HFF-Myc (cell line): ENCODE measurements at regions not wholly inside any gene's neighbourhood (a gene's known extent, or its start where the extent isn't known, plus 50 kb on each side); places are given as distances from the start of the nearest gene placed in this dataset.

ENCODE experiments used
- DNase-seq: peaks from one replicate; pipeline ENCODE4 v3.0.0-alpha.2; 2011; ENCODE audit warnings: low read depth; ENCODE audit errors: extremely low read depth
- H3K4me3 ChIP-seq: replicated peaks from 2 replicates; pipeline ENCODE4 v1.5.1; 2011; ENCODE audit warnings: low read depth, mild to moderate bottlenecking, control low read depth, low read length
- TF ChIP-seq, protein P1 (sequence below): IDR thresholded peaks from 2 replicates; pipeline ENCODE4 v1.5.1; 2012; ENCODE audit warnings: mild to moderate bottlenecking, low read depth, low read length, control low read depth; ENCODE audit errors: missing control alignments

DNA sequence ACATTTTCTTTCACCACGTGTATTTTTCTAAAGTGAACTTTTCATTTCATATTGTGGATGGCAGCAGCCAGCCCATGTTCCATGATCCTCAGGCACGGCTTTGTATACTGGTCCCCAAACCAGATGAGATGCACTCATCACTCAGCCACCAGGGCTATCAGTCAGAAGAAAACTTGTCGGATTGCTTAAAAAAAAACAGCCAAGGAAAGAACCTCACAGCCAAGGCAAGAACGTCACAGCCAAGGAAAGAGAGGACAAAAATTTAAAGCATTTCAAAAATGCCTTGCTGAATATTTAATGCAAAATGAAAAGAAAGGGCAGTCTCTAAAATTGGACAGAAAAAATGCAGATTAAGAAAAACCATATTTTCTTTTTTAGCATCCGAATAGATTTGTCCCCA is 333.3 kb downstream of the PDGFC start:
- H3K4me3 ChIP-seq, result no peak overlapping the region
- no peak for DNase-seq

DNA sequence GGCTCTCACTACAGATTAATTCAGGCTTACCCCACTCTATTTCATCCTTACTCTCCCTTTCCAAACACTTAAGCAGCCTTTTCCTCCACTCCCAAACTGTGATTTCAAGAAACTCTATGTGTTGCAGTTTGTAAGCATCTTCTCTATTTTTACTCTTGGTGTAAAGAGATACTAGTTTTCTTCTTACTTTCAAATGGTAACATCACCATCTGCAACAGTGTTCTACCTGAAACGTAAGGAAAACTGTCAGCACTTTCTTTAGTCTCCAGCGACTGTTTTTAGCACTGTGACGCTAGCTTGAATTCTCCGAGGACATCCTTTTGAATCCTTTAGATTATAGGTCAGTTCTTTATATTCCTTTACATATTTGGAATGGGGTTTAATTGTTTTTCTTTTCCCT is 335.2 kb downstream of the PDGFC start:
- H3K4me3 ChIP-seq, result no peak overlapping the region
- TF ChIP-seq, protein P1, sequence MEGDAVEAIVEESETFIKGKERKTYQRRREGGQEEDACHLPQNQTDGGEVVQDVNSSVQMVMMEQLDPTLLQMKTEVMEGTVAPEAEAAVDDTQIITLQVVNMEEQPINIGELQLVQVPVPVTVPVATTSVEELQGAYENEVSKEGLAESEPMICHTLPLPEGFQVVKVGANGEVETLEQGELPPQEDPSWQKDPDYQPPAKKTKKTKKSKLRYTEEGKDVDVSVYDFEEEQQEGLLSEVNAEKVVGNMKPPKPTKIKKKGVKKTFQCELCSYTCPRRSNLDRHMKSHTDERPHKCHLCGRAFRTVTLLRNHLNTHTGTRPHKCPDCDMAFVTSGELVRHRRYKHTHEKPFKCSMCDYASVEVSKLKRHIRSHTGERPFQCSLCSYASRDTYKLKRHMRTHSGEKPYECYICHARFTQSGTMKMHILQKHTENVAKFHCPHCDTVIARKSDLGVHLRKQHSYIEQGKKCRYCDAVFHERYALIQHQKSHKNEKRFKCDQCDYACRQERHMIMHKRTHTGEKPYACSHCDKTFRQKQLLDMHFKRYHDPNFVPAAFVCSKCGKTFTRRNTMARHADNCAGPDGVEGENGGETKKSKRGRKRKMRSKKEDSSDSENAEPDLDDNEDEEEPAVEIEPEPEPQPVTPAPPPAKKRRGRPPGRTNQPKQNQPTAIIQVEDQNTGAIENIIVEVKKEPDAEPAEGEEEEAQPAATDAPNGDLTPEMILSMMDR, result no peak
- no peak for DNase-seq

More for the DNA sequence above, 333.3 kb downstream of the PDGFC start:
- TF ChIP-seq, protein P1, result no peak

DNA sequence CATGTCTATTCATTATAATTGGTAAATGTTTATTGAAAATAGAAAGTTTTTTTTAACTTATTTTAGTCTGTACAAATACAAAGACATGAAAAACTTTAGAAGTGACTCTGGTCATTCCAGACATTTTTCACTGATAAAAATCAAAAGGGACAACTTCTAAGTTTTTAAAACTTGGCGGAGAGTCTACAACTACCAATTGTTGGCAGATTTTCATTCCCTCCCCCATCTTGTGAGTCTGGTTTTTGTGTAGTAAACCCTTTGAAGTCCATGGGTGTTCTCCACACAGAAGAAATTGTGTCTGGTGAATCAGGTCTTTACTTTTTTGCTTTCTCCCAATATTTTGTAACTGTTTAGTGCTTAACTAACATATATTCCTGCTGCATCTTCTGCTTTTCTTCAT is 336.5 kb downstream of the PDGFC start:
- TF ChIP-seq, protein P1, result no peak
- no peak for DNase-seq
- H3K4me3 ChIP-seq, result no peak overlapping the region

DNA sequence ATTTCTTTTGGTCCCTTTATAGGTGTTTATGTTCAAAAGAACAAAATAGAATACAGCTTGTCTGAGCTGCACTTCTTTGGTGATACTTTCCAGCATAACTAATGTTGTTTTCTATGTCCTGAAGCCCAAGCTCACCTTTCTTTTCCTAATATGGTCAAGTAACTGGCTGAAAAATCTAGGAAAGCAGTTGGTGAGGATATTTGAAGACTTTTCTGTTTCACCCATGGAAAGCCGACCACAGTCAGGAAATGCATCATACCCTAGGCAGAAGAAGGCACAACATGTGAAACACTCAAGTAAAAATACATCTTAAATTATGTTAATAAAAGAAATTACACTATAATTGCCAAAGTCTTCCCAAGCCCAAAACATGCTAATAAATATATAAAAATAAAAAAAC is 337.0 kb downstream of the PDGFC start:
- TF ChIP-seq, protein P1, result no peak
- DNase-seq, result no peak
- no peak overlapping the region for H3K4me3 ChIP-seq

DNA sequence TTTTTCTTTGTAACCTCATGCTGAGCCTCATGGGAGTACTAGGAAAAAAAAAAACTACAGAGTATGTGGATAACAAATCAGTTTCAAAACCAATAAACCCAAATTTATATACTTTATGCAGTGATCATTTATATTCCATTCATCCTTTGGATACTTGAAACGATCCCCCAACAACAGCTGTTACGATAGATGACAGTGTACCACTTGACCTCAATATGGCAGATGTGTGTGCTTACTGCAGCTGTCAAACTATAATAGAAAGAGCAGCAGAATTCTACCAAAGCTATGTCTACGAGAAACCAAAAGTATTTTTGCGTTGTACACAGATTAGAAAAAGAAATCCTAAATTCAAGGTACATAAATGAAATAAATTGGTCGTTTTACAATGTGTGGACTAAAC is 337.8 kb downstream of the PDGFC start:
- TF ChIP-seq, protein P1, result no peak
- H3K4me3 ChIP-seq, result no peak overlapping the region
- no peak for DNase-seq

DNA sequence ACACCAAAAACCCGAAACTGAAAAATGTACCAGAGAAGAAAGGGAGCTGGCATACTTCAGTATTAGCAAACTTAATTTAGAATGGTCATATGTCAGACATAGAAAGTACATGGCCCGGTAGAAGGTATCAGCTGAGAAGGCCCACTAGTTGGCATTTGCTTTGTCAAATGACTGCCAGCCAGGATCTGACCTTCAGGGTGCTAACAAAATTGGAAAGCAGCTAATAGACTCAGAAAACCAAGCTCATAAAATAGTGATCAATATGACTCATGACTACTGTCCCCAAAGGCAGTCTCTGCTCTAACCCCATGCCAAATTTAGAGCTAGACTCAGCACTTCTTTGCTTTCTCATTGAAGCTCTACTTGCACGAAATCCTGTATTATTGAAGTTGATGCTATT is 342.7 kb downstream of the PDGFC start:
- no peak overlapping the region for H3K4me3 ChIP-seq
- DNase-seq, result no peak

DNA sequence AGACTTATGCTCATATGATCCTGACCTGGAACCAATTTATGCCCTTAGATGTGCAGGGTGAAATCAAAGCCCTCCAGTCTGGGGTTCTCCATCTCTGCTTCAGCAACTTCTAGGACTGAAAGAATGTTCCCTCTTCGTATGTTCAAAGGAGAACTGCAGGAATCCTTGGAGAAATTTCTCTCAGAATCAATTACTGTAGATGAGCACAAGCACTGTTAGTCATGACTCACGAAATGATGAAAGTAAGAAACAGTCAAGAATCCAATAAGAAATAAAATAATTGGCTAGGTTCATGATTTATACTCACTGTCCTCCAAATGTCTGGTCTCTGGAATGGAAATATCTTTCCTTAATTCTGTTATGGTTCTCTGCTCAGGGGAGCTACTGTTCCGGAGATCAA is 348.2 kb downstream of the PDGFC start:
- TF ChIP-seq, protein P1, result no peak
- DNase-seq, result no peak
- H3K4me3 ChIP-seq, result no peak overlapping the region

More for the DNA sequence above, 342.7 kb downstream of the PDGFC start:
- TF ChIP-seq, protein P1, result no peak
